ENCODE measurements at regions not wholly inside any gene's neighbourhood (a gene's known extent, or its start where the extent isn't known, plus 50 kb on each side); places are given as distances from the start of the nearest gene placed in this dataset.
"Not testable (repeated sequence)": the region's sequence is repeated elsewhere in the genome, so short reads cannot be mapped to it uniquely, and the experiment has no call there.

DNA sequence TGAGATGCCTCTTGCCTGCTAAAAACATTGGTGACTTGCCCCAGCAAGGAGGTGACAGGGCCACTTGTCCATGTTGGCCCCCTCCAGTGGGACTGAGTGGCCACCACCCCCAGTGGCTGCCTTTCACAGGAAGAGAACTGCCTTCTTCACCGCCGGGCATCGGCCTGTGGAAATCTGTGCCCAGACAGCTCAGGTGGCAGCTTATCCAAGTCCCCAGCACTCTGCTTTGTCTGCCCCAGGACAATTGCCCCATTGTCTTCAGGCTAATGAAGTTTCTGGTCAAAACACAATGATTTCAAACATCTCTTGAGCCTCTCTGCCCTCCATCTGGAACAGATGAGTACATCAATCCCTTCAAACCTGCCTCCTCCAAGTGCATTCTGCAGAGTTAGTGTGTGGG is 99.1 kb upstream of the PLGLB2 start:
- TF ChIP-seq, protein P1, sequence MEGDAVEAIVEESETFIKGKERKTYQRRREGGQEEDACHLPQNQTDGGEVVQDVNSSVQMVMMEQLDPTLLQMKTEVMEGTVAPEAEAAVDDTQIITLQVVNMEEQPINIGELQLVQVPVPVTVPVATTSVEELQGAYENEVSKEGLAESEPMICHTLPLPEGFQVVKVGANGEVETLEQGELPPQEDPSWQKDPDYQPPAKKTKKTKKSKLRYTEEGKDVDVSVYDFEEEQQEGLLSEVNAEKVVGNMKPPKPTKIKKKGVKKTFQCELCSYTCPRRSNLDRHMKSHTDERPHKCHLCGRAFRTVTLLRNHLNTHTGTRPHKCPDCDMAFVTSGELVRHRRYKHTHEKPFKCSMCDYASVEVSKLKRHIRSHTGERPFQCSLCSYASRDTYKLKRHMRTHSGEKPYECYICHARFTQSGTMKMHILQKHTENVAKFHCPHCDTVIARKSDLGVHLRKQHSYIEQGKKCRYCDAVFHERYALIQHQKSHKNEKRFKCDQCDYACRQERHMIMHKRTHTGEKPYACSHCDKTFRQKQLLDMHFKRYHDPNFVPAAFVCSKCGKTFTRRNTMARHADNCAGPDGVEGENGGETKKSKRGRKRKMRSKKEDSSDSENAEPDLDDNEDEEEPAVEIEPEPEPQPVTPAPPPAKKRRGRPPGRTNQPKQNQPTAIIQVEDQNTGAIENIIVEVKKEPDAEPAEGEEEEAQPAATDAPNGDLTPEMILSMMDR (IDR thresholded peaks at IDR 0.05; ENCODE audit: extremely low read depth in 1 of 2, insufficient read depth in 1 of 2, low read depth in 1 of 2, low read length in 2 of 2) = not testable (repeated sequence)
- TF ChIP-seq, protein P2, sequence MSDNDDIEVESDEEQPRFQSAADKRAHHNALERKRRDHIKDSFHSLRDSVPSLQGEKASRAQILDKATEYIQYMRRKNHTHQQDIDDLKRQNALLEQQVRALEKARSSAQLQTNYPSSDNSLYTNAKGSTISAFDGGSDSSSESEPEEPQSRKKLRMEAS (IDR thresholded peaks at IDR 0.05; ENCODE audit: insufficient read depth, insufficient read length) = not testable (repeated sequence)
- not testable (repeated sequence) for TF ChIP-seq EZH2 (IDR thresholded peaks at IDR 0.05; ENCODE audit: borderline replicate concordance, low read depth, low read length, severe bottlenecking); POLR2A (IDR thresholded peaks at IDR 0.05; ENCODE audit: low read depth, low read length); POLR2AphosphoS5 (IDR thresholded peaks at IDR 0.05; ENCODE audit: insufficient read depth, low read depth, low read length); GATA2 (IDR thresholded peaks at IDR 0.05; ENCODE audit: insufficient read depth, insufficient read length, low read depth, low read length); JUN (IDR thresholded peaks at IDR 0.05; ENCODE audit: borderline replicate concordance, insufficient read depth, insufficient read length, low read depth); MYC (IDR thresholded peaks at IDR 0.05; ENCODE audit: low read depth, low read length); FOS (IDR thresholded peaks at IDR 0.05; ENCODE audit: borderline replicate concordance, insufficient read depth, low read length)
